ENCODE measurements at regions not wholly inside any gene's neighbourhood (a gene's known extent, or its start where the extent isn't known, plus 50 kb on each side); places are given as distances from the start of the nearest gene placed in this dataset.

GRCh38 chr1:224879162-224879803 lies 50.2 kb upstream of the DNAH14 start:
- Histone ChIP-seq H3K4me3 (ENCODE audit: low read depth, low read length) (no peak overlapping the region), H3K36me3 (no peaks in the 10 kb centered on the region), H3K27me3 (ENCODE audit: insufficient read depth, low read depth, severe bottlenecking) (no peaks in the 10 kb centered on the region), H3K27ac (no peak overlapping the region), H3K9me3 (ENCODE audit: severe bottlenecking) (no peaks in the 10 kb centered on the region)
- no peak for TF ChIP-seq CTCF (IDR thresholded peaks at IDR 0.05; ENCODE audit: low read depth, low read length)
- DNase-seq: no peak

All from WERI-Rb-1 (cell line).